ENCODE measurements at regions not wholly inside any gene's neighbourhood (a gene's known extent, or its start where the extent isn't known, plus 50 kb on each side); places are given as distances from the start of the nearest gene placed in this dataset.
"Not testable (repeated sequence)": the region's sequence is repeated elsewhere in the genome, so short reads cannot be mapped to it uniquely, and the experiment has no call there.

DNA sequence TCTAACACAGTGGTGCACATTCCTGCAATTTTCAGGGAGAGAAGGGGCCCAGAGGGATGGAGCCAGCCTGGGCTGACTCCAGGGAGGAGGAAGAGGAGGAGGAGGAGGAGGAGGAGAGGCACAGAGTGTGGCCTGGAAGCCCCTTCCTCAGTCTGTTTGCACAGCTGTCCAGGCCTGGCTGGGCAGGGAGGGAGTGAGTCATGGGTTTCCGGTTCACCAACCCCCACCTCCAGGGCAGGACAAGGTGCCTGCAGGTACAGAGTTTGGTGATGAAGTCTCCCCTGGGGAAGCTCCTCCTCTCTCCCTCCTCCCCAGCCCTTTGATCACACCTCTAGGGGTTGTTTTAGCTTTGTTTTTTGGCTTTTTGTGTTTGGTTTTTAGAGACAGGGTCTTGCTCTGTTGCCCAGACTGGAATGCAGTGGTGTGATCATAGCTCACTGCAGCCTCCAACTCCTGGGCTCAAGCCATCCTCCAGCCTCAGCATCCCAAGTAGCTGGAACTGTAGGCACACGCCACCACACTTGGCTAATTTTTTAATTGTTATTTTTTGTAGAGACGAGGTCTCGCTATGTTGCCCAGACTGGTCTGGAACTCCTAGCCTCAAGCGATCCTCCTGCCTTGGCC, 77.5 kb upstream of the CUX1 start:
- in situ Hi-C loops (cut with HindIII; ENCODE audit: low sequenced_read_pairs) = no loop called here
- DNase-seq (ENCODE audit: low spot score) = no peak

DNA sequence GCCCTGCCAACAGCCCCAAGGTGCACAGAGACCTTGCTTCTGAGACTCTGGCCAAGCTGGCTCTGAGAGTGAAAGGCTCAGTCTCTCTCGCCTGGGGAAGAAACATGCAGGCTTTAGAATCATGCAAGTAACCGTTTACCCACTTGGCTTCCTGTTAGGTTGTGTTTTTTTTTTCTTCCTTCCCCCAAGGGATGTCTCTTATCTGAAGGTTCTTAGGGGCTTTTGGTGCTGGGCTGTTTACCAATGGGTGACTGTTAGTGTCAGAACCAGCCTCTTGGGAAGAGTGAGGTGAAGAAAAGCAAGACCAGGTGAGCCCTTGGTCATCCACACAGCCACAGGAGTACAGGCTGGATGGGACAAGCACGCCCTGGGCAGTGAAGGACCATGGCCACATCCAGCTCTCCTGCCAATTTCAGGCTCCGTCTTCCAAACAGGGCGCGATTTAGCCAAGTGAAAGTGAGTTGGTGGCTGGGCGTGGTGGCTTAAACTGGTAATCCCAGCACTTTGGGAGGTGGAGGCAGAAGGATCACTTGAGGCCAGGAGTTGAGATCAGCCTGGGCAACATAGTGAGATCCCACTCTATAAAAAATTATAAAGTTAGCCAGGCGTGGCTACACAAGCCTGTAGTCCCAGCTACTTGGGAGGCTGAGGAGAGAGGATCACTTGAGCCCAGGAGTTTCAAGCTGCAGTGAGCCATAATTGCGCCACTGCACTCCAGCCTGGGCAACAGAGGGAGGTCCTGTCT, 76.3 kb upstream of the CUX1 start:
- in situ Hi-C loops (cut with HindIII; ENCODE audit: low sequenced_read_pairs) = no loop called here

DNA sequence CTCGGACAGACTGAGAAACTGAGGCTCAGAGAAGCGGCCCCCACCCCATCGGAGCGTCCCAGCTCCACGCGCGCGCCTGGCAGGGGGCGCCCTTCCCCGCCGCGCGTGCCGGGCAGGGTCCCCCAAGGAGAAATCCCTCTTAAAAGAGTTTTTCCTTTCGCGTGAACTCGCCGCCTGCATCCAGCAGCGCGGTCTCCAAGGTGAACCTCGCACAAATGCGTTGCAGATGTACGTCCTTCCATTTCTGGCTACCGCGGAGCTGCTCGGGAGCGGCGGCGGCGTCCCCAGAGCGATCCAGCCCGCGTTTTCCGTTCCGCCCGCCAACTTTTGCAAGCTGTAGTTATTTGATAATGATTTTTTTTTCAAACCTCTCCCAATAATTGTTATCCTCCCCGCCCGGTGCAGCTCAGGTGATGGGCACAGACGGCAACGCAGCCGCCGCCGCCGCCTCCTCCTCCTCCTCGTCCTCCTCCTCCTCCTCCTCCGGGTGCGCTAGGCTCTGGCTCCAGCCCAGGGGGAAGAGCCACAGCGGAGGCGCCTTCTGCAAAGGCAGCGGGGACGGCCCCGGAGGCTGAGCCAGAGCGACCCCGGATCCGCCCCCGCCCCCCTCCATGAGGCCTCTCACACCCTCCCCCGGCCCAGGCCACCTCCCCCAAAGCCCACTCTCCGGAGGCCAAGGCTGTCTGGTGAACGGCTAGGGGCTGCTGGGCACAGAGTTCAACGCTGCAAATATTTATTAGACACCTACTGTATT, 74.0 kb upstream of the CUX1 start:
- peak; percentile 23 for DNase-seq (ENCODE audit: low spot score)
- in situ Hi-C loops (cut with HindIII; ENCODE audit: low sequenced_read_pairs) = no loop called here

More for the DNA sequence above, 76.3 kb upstream of the CUX1 start:
- DNase-seq (ENCODE audit: low spot score) = peak; percentile 9

DNA sequence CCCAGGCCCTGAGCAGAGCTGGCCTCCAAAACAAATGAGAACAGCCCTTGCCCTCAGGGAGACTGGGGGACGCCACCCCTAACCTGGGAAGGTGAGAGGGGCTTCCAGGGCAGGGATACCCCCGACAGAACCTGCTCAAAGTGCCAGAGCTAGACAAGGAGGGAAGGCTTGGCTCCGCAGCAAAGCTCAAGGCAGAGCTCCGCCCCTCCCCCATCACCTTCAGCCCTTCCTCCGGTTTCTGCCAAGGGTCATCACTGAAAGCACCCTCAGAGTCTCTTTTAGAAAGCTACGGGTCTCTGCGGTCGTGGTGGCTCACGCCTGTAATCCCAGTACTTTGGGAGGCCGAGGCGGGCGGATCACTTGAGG, 73.4 kb upstream of the CUX1 start:
- in situ Hi-C loops (cut with HindIII; ENCODE audit: low sequenced_read_pairs) = no loop called here
- no peak for DNase-seq (ENCODE audit: low spot score)

DNA sequence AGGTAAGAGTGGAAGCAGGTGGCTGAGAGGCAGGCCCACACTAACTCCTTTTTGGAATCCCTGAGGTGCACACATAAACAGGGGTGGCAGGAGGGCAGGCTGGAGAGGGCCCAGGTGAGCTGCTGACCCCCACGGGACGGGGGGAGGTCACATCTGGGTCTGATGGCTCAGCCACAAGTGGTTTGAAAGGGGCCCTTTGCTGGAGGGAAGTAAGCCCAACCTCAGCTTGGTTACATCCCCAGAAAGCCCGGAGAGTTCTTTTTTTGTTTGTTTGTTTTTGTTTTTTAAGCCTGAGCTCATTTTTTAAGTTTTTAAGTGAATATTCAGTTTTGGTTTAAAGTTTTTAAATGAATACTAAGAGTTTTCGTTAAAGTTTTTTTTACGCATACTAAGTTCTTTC, 72.8 kb upstream of the CUX1 start:
- no peak for DNase-seq (ENCODE audit: low spot score)
- in situ Hi-C loops (cut with HindIII; ENCODE audit: low sequenced_read_pairs) = no loop called here

DNA sequence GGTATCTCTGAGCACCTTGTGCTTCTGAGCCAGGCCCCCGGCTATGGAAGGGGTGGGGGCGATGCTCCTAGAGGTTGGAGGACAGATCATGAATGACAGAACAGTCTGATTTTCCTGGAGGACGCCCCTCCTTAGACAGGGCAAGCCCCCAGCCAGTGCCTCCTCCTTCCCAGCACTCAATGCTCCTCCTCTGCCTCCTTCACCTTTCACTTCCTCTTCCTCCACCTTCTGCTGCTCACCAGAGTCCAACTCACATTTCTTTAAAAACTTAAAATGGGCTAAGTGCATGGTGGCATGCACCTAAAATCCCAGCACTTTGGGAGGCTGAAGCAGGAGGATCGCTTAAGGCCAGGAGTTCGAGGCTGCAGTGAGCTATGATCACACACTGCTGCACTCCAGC, 71.1 kb upstream of the CUX1 start:
- in situ Hi-C loops (cut with HindIII; ENCODE audit: low sequenced_read_pairs) = loop anchor here (5.0 kb wide), 1 partner anchor 66 kb away; no protein-coding TSS in a partner anchor
- no peak for DNase-seq (ENCODE audit: low spot score)

DNA sequence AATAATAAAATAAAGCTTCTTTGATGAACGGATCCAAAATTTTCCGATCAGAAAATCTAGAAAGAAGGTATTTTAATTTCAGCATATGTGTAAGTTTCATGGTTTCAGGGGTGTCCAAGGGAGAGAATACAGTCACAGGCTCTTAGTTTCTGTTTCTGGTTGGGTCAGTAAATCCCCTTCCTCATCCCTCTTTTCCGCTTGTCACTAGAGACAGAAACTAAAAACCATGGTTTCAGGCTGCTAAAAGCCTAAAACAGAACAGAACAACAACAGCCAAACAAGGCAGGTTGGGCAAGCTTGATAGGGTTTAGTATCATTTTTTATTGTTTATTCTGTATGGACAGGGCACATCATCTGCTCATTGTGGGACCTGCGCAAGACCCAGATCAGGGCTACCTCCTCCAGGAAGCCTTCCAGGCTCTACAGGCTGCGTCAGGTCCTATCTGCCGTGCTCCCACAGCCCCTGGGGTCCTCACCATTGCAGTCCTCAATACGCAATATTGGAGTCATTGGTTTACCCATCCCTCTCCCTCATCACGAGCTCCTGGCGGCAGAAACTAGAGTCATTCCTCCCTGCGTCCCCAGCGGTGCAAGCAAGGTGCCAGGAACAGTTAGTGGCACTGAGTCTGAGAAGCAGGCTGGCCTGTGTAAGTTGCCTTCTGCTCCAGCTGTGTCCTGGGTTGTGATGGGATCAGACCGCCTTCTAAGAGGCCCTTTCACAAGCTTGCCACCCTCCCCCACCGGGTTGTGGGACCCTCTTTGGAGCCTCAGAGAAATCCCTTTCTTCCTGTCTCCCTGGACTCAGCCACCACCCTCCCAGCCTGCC, 70.2 kb upstream of the CUX1 start:
- DNase-seq (ENCODE audit: low spot score) = no peak
- in situ Hi-C loops (cut with HindIII; ENCODE audit: low sequenced_read_pairs) = loop anchor here (5.0 kb wide), 1 partner anchor 65 kb away; no protein-coding TSS in a partner anchor

DNA sequence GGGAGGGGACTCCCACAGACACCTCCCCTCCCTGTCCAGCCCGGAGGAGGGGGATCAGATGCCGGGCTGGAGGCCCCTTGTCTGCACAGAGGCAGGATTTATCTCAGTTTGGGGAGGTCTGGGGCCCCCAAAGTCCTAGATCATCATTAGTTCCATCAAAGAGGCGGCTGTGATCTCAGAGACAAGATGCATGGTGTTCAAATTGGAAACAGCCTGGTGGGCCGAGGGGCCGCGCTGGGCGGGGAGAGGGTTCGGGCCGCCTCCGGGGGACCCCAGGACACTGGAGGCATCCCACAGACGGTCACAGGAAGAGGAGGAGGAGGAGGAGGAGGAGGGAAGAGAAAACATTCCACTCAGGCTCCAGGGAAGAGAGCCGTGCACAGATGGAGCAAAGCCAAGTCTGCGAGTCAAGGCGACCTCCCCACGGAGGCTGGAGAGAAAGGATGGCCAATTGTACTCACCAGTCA, 69.5 kb upstream of the CUX1 start:
- DNase-seq (ENCODE audit: low spot score) = no peak
- in situ Hi-C loops (cut with HindIII; ENCODE audit: low sequenced_read_pairs) = loop anchor here (5.0 kb wide), 1 partner anchor 64 kb away; no protein-coding TSS in a partner anchor

DNA sequence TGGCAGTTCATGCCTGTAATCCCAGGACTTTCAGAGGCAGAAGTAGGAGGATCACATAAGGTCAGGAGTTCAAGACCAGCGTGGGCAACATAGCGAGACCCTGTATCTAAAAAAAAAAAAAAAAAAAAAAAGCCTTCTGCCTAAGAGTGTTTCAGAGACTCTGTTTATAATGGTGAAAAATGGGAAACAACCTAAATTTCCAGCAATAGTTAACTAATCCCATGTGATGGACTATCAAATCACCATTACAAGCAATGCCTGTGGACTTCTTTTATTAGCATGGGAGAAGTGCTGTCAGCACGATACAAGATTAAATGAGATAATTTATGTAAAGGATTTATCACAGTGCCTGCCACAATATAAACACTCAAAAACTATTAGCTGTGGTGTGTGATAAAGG, 67.5 kb upstream of the CUX1 start:
- DNase-seq (ENCODE audit: low spot score) = no peak
- in situ Hi-C loops (cut with HindIII; ENCODE audit: low sequenced_read_pairs) = loop anchor here (5.0 kb wide), 1 partner anchor 62 kb away; no protein-coding TSS in a partner anchor

DNA sequence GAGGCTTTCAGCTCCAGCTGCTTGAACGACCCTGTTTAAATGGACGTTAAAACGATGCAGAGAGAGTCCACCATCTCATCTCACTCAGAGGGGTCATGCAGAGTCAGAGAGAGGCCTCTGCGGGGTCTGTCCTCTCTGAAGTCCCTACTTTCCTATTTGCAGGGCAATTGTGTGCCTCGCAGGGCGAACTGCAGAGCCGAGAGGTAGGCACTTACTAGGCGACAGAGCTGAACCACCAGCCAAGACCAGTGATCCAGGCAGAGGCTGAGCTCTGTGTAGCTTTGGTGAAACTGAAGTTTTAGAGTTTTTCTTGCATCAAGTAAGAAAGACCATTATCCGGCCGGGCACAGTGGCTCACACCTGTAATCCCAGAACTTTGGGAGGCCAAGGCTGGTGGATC, 64.1 kb upstream of the CUX1 start:
- no peak for DNase-seq (ENCODE audit: low spot score)

DNA sequence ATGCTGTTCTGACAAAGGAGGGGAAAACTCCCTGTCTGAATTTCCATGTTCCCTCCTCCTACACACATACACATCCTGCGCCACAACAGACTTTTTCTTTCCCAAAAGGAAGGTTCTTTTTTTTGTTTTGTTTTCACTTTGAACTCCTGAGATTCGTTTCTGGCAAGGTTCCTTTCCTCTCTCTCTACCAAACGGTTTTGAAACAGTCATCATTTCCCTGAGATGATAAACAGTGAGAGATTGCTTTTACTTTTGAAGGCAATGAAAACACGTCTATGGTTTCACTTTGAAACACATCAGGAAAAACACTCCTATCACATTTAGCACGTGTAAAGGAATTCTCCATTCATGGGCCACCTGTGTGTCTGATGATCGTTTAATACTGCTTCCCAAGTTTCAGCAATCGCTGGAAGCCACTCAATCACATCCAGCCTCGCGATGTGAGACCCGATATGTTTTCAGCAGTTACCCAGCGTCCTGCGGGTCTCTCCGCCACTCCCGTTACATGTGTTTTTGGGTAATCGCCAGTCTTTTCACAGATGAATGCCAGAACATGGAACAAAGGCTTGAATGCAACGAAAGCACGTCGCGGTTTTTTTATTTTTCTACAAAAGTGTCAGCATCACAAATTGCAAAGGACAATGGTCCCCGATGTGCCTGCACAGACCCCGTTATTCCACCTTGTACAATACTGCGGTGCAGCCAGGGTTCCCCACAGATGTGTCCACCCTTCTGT, 62.8 kb upstream of the CUX1 start:
- DNase-seq (ENCODE audit: low spot score) = peak; percentile 24
- in situ Hi-C loops (cut with HindIII; ENCODE audit: low sequenced_read_pairs) = no loop called here

More for the DNA sequence above, 64.1 kb upstream of the CUX1 start:
- in situ Hi-C loops (cut with HindIII; ENCODE audit: low sequenced_read_pairs) = no loop called here

DNA sequence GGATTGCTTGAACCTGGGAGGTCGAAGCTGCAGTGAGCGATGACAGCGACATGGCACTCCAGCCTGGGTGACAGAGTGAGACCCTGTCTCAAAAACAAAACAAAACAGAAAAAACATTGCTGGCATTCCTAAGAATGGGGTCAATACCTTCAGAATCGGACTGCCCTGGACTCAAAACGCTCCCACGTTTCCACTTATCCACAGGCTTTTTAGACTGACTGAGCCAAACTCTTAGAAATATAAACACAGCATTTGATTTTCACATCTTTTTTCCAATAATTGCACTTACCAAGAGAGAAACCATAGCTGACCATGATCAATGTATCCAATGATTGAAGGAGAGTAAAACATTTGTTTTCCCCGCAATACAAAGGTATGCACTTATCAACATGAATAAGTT, 59.5 kb upstream of the CUX1 start:
- in situ Hi-C loops (cut with HindIII; ENCODE audit: low sequenced_read_pairs) = no loop called here
- DNase-seq (ENCODE audit: low spot score) = no peak

DNA sequence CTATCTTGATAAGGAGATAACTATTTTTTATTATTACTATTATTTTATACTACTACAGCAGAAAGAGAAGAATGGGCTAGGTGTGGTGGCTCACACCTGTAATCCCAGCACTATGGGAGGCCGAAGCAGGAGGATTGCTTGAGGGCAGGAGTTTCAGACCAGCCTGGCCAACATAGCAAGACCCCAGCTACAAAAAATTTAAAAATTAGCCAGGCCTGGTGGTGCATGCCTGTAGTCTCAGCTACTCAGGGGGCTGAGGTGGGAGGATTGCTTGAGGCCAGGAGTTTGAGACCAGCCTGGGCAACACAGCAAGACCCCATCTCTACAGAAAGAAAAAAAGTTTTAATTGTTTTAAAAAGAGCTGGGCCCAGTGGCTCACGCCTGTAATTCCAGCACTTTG, 58.9 kb upstream of the CUX1 start:
- DNase-seq (ENCODE audit: low spot score); in situ Hi-C loops (cut with HindIII; ENCODE audit: low sequenced_read_pairs): not testable (repeated sequence)

DNA sequence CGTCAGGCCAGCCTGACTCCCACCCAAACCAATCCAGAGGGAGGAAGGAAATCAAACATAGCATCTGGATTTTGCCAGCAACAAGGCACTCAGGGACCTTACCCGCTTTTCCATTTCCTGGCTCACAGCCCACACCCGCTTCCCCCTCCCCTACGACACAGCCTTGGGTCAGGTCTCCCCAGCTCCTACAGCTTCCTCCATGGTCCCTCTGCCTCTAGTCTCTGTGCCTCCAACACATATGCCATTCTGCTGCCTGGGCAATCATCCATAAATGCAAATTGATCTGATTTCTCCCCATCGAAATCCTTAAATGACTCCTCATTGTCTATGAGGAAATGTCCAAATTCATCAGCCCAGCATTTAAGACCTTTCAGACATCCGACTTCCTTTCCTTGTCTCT, 53.2 kb upstream of the CUX1 start:
- DNase-seq (ENCODE audit: low spot score) = no peak
- in situ Hi-C loops (cut with HindIII; ENCODE audit: low sequenced_read_pairs) = no loop called here

DNA sequence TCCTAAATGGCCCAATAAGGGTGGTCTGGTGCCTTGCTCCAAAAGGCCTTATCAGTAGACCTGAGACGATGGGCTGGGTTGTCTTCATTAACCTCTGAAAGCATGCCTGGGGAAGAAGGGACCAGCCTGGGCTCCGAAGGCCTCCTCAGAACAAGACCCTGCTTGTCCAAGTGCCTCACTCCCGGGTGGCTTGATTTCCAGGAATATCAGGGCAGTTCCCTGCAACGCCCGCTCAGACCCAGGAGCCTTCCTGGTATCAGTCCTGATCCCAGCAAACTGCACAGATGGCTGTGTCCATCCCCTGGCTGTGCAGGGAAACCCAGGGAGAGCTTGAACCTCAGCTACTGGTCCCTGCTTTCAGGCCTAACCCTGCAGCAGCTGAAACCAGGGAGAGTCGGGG, 49.9 kb upstream of the CUX1 start:
- no peak for DNase-seq (ENCODE audit: low spot score)
- in situ Hi-C loops (cut with HindIII; ENCODE audit: low sequenced_read_pairs) = no loop called here

All from G401 (cell line).